Activated naive CD4-positive, alpha-beta T cell treated with anti-CD3 and anti-CD28 coated beads, Interleukin-2, amount 10 ng/mL, durations not matched to agents 7 days and 5 days (primary cell): ENCODE measurements at regions not wholly inside any gene's neighbourhood (a gene's known extent, or its start where the extent isn't known, plus 50 kb on each side); places are given as distances from the start of the nearest gene placed in this dataset.

Experiments
- CTCF ChIA-PET: fragments of 350-600 bp; sonication (Branson Sonifier 250); formaldehyde crosslinking; loops from one replicate; lab custom pipeline; 2021; ENCODE audit warnings: antibody characterized with exemption; lab: Charles Lee
- DNase-seq: peaks from one replicate; pipeline ENCODE4 v3.0.0-alpha.2; 2020
- H3K27ac Mint-ChIP-seq: one replicate; pipeline ENCODE4 v1.8.0; 2021; ENCODE audit warnings: mild to moderate bottlenecking, moderate library complexity, mixed read lengths
- H3K27me3 Mint-ChIP-seq: one replicate; pipeline ENCODE4 v1.8.0; 2021; ENCODE audit warnings: mild to moderate bottlenecking, mixed read lengths
- H3K36me3 Mint-ChIP-seq: one replicate; pipeline ENCODE4 v1.8.0; 2021; ENCODE audit warnings: mixed read lengths
- H3K4me1 Mint-ChIP-seq: one replicate; pipeline ENCODE4 v1.8.0; 2021; ENCODE audit warnings: mixed read lengths
- H3K4me3 Mint-ChIP-seq: one replicate; pipeline ENCODE4 v1.8.0; 2021; ENCODE audit warnings: mild to moderate bottlenecking, moderate library complexity, mixed read lengths
- H3K9me3 Mint-ChIP-seq: one replicate; pipeline ENCODE4 v1.8.0; 2021; ENCODE audit warnings: mixed read lengths

GRCh38 chr10:131495892-131496291 is 184.4 kb upstream of the TCERG1L start:
- H3K4me1 Mint-ChIP-seq, result no peaks in the 10 kb centered on the region
- no peak overlapping the region for H3K4me3 Mint-ChIP-seq
- peaks cover 6% of the 10 kb centered on the region for H3K9me3 Mint-ChIP-seq
- no peak for DNase-seq
- H3K27me3 Mint-ChIP-seq, result no peaks in the 10 kb centered on the region
- CTCF ChIA-PET, result interaction anchor here (0.5 kb wide), 1 partner anchor 1941 kb away, joined by 3 read pairs; no protein-coding TSS in a partner anchor
- H3K36me3 Mint-ChIP-seq, result no peaks in the 10 kb centered on the region
- no peak overlapping the region for H3K27ac Mint-ChIP-seq

- no peak for DNase-seq
- H3K27me3 Mint-ChIP-seq, result no peaks in the 10 kb centered on the region
- CTCF ChIA-PET, result interaction anchor here (0.5 kb wide), 1 partner anchor 1942 kb away, joined by 3 read pairs; no protein-coding TSS in a partner anchor
Observed at GRCh38 chr10:131496351-131497052, 185.0 kb upstream of the TCERG1L start.

GRCh38 chr10:131499566-131499965 is 188.0 kb upstream of the TCERG1L start:
- CTCF ChIA-PET, result no interaction called here
- H3K4me1 Mint-ChIP-seq, result no peaks in the 10 kb centered on the region

More at GRCh38 chr10:131496351-131497052, 185.0 kb upstream of the TCERG1L start:
- no peak overlapping the region for H3K4me3 Mint-ChIP-seq
- H3K4me1 Mint-ChIP-seq, result no peaks in the 10 kb centered on the region
- peaks cover 7% of the 10 kb centered on the region for H3K9me3 Mint-ChIP-seq
- no peaks in the 10 kb centered on the region for H3K36me3 Mint-ChIP-seq
- H3K27ac Mint-ChIP-seq, result no peak overlapping the region

GRCh38 chr10:131500181-131500580 is 188.7 kb upstream of the TCERG1L start:
- CTCF ChIA-PET, result no interaction called here
- H3K4me3 Mint-ChIP-seq, result no peak overlapping the region

More at GRCh38 chr10:131499566-131499965, 188.0 kb upstream of the TCERG1L start:
- Mint-ChIP-seq H3K27me3 (no peaks in the 10 kb centered on the region), H3K9me3 (peaks cover 29% of the 10 kb centered on the region), H3K36me3 (no peaks in the 10 kb centered on the region), H3K4me3 (no peak overlapping the region), H3K27ac (no peak overlapping the region)
- no peak for DNase-seq

GRCh38 chr10:131500892-131501291 is 189.4 kb upstream of the TCERG1L start:
- Mint-ChIP-seq H3K27ac (no peak overlapping the region), H3K27me3 (no peaks in the 10 kb centered on the region), H3K4me1 (no peaks in the 10 kb centered on the region), H3K9me3 (peaks cover 32% of the 10 kb centered on the region), H3K36me3 (no peaks in the 10 kb centered on the region), H3K4me3 (no peak overlapping the region)
- CTCF ChIA-PET, result no interaction called here
- DNase-seq, result no peak

More at GRCh38 chr10:131500181-131500580, 188.7 kb upstream of the TCERG1L start:
- Mint-ChIP-seq H3K36me3 (no peaks in the 10 kb centered on the region), H3K9me3 (peaks cover 32% of the 10 kb centered on the region), H3K27ac (no peak overlapping the region), H3K4me1 (no peaks in the 10 kb centered on the region), H3K27me3 (no peaks in the 10 kb centered on the region)
- no peak for DNase-seq

- Mint-ChIP-seq H3K36me3 (no peaks in the 10 kb centered on the region), H3K9me3 (peaks cover 32% of the 10 kb centered on the region), H3K27ac (no peak overlapping the region), H3K27me3 (no peaks in the 10 kb centered on the region), H3K4me3 (no peak overlapping the region), H3K4me1 (no peaks in the 10 kb centered on the region)
- CTCF ChIA-PET, result no interaction called here
- DNase-seq, result no peak
Observed at GRCh38 chr10:131503992-131504391, 192.5 kb upstream of the TCERG1L start.

GRCh38 chr10:131511391-131511790 is 199.9 kb upstream of the TCERG1L start:
- Mint-ChIP-seq H3K9me3 (peaks cover 15% of the 10 kb centered on the region), H3K27me3 (no peaks in the 10 kb centered on the region), H3K36me3 (no peaks in the 10 kb centered on the region), H3K4me3 (no peak overlapping the region), H3K4me1 (no peaks in the 10 kb centered on the region), H3K27ac (no peak overlapping the region)
- no peak for DNase-seq
- CTCF ChIA-PET, result no interaction called here

GRCh38 chr10:131512852-131513251 is 201.3 kb upstream of the TCERG1L start:
- no peaks in the 10 kb centered on the region for H3K36me3 Mint-ChIP-seq
- H3K9me3 Mint-ChIP-seq, result peaks cover 15% of the 10 kb centered on the region
- no peak for DNase-seq
- no peaks in the 10 kb centered on the region for H3K4me1 Mint-ChIP-seq
- no peaks in the 10 kb centered on the region for H3K27me3 Mint-ChIP-seq
- no peak overlapping the region for H3K27ac Mint-ChIP-seq
- CTCF ChIA-PET, result no interaction called here
- no peak overlapping the region for H3K4me3 Mint-ChIP-seq

GRCh38 chr10:131513445-131513844 is 201.9 kb upstream of the TCERG1L start:
- Mint-ChIP-seq H3K36me3 (no peaks in the 10 kb centered on the region), H3K4me3 (no peak overlapping the region), H3K4me1 (no peaks in the 10 kb centered on the region), H3K27ac (no peak overlapping the region), H3K27me3 (no peaks in the 10 kb centered on the region), H3K9me3 (peaks cover 15% of the 10 kb centered on the region)
- no peak for DNase-seq
- CTCF ChIA-PET, result no interaction called here

GRCh38 chr10:131513901-131514300 is 202.4 kb upstream of the TCERG1L start:
- Mint-ChIP-seq H3K27me3 (no peaks in the 10 kb centered on the region), H3K9me3 (peaks cover 13% of the 10 kb centered on the region), H3K4me3 (no peak overlapping the region), H3K4me1 (no peaks in the 10 kb centered on the region), H3K27ac (no peak overlapping the region), H3K36me3 (no peaks in the 10 kb centered on the region)
- DNase-seq, result no peak
- CTCF ChIA-PET, result no interaction called here

- CTCF ChIA-PET, result no interaction called here
- Mint-ChIP-seq H3K4me3 (no peak overlapping the region), H3K9me3 (peaks cover 9% of the 10 kb centered on the region), H3K4me1 (no peaks in the 10 kb centered on the region), H3K27me3 (no peaks in the 10 kb centered on the region), H3K27ac (no peak overlapping the region), H3K36me3 (no peaks in the 10 kb centered on the region)
- no peak for DNase-seq
Observed at GRCh38 chr10:131514454-131514853, 202.9 kb upstream of the TCERG1L start.

GRCh38 chr10:131516285-131516684 is 204.8 kb upstream of the TCERG1L start:
- CTCF ChIA-PET, result no interaction called here
- no peak for DNase-seq
- no peaks in the 10 kb centered on the region for H3K36me3 Mint-ChIP-seq
- H3K27ac Mint-ChIP-seq, result no peak overlapping the region
- peaks cover 4% of the 10 kb centered on the region for H3K9me3 Mint-ChIP-seq
- H3K27me3 Mint-ChIP-seq, result no peaks in the 10 kb centered on the region
- no peaks in the 10 kb centered on the region for H3K4me1 Mint-ChIP-seq
- H3K4me3 Mint-ChIP-seq, result no peak overlapping the region

GRCh38 chr10:131517781-131518180 is 206.3 kb upstream of the TCERG1L start:
- DNase-seq, result no peak
- H3K36me3 Mint-ChIP-seq, result no peaks in the 10 kb centered on the region
- no peaks in the 10 kb centered on the region for H3K27me3 Mint-ChIP-seq
- no peaks in the 10 kb centered on the region for H3K4me1 Mint-ChIP-seq
- peaks cover 2% of the 10 kb centered on the region for H3K9me3 Mint-ChIP-seq
- CTCF ChIA-PET, result no interaction called here
- H3K27ac Mint-ChIP-seq, result no peak overlapping the region
- no peak overlapping the region for H3K4me3 Mint-ChIP-seq

- CTCF ChIA-PET, result no interaction called here
- no peak for DNase-seq
- Mint-ChIP-seq H3K4me3 (no peak overlapping the region), H3K27ac (no peak overlapping the region), H3K36me3 (no peaks in the 10 kb centered on the region), H3K27me3 (no peaks in the 10 kb centered on the region), H3K4me1 (no peaks in the 10 kb centered on the region), H3K9me3 (peaks cover 2% of the 10 kb centered on the region)
Observed at GRCh38 chr10:131519723-131520605, 208.4 kb upstream of the TCERG1L start.
